Activated CD4-positive, alpha-beta memory T cell treated with anti-CD3 and anti-CD28 coated beads for 36 hours (primary cell): ENCODE measurements at regions not wholly inside any gene's neighbourhood (a gene's known extent, or its start where the extent isn't known, plus 50 kb on each side); places are given as distances from the start of the nearest gene placed in this dataset.

ENCODE experiments used
- CTCF ChIA-PET: fragments of 350-600 bp; sonication (Branson Sonifier 250); formaldehyde crosslinking; loops from one replicate; lab custom pipeline; 2021; ENCODE audit warnings: antibody characterized with exemption, inconsistent platforms; lab: Charles Lee
- POLR2A ChIA-PET: fragments of 350-600 bp; sonication (Branson Sonifier 250); formaldehyde crosslinking; loops from one replicate; lab custom pipeline; 2021; ENCODE audit warnings: antibody characterized with exemption; lab: Charles Lee
- DNase-seq: peaks from one replicate; pipeline ENCODE4 v3.0.0-alpha.2; 2020
- H3K27ac Mint-ChIP-seq: one replicate; pipeline ENCODE4 v1.8.0; 2021; ENCODE audit warnings: mixed read lengths
- H3K27me3 Mint-ChIP-seq: one replicate; pipeline ENCODE4 v1.8.0; 2021; ENCODE audit warnings: mixed read lengths
- H3K36me3 Mint-ChIP-seq: one replicate; pipeline ENCODE4 v1.8.0; 2021; ENCODE audit warnings: mixed read lengths
- H3K4me1 Mint-ChIP-seq: one replicate; pipeline ENCODE4 v1.8.0; 2021; ENCODE audit warnings: low read depth, mixed read lengths
- H3K4me3 Mint-ChIP-seq: one replicate; pipeline ENCODE4 v1.8.0; 2021; ENCODE audit warnings: mild to moderate bottlenecking, mixed read lengths
- H3K9me3 Mint-ChIP-seq: one replicate; pipeline ENCODE4 v1.8.0; 2021; ENCODE audit warnings: mixed read lengths
- intact Hi-C: fragments of 100-400 bp; cut with micrococcal nuclease; formaldehyde crosslinking; loops from one replicate; pipeline ENCODE4 v1.15.1; 2023

- Mint-ChIP-seq H3K4me1 (peaks cover 2% of the 10 kb centered on the region), H3K4me3 (no peak overlapping the region), H3K27ac (no peak overlapping the region), H3K36me3 (no peaks in the 10 kb centered on the region), H3K27me3 (peaks cover 32% of the 10 kb centered on the region), H3K9me3 (no peaks in the 10 kb centered on the region)
- CTCF ChIA-PET: interaction anchor here (1.9 kb wide), 1 partner anchor 9 kb away, joined by 6 read pairs; no protein-coding TSS in a partner anchor
- DNase-seq: no peak
- POLR2A ChIA-PET: no interaction called here
- intact Hi-C loops: no loop called here
Measured at GRCh38 chr15:66842710-66843441, 140.8 kb downstream of the SMAD6 start.

DNA sequence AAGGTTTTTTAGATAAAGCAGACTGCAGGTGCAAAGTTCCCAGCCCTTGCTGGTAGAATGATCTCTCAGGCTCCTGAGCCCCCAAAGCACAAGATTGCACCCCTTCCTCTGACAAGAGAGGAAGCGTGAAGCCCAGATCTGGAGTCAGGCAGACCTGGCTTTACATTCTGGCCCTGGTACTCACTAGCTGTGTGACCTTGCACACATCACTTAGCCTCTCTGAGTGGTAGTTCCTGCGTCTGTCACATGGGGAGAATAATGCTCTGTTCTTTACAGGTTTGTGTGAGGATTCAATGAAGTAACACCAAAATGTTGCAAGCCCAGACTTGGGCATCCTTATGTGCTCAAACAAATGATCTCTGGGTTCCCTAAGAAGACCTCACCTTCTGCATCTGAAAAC is 141.5 kb downstream of the SMAD6 start:
- POLR2A ChIA-PET: no interaction called here
- no peak overlapping the region for H3K4me3 Mint-ChIP-seq

GRCh38 chr15:66844041-66844746 is 142.2 kb downstream of the SMAD6 start:
- H3K27me3 Mint-ChIP-seq: peaks cover 32% of the 10 kb centered on the region
- no peaks in the 10 kb centered on the region for H3K36me3 Mint-ChIP-seq
- DNase-seq: no peak
- intact Hi-C loops: no loop called here
- H3K9me3 Mint-ChIP-seq: no peaks in the 10 kb centered on the region
- H3K27ac Mint-ChIP-seq: no peak overlapping the region
- peaks cover 2% of the 10 kb centered on the region for H3K4me1 Mint-ChIP-seq
- POLR2A ChIA-PET: no interaction called here
- no peak overlapping the region for H3K4me3 Mint-ChIP-seq
- CTCF ChIA-PET: no interaction called here

More for the DNA sequence above, 141.5 kb downstream of the SMAD6 start:
- Mint-ChIP-seq H3K27ac (no peak overlapping the region), H3K9me3 (no peaks in the 10 kb centered on the region), H3K4me1 (peaks cover 2% of the 10 kb centered on the region), H3K27me3 (peaks cover 32% of the 10 kb centered on the region), H3K36me3 (no peaks in the 10 kb centered on the region)
- intact Hi-C loops: no loop called here
- no peak for DNase-seq
- CTCF ChIA-PET: interaction anchor here (1.9 kb wide), 1 partner anchor 8 kb away, joined by 6 read pairs; no protein-coding TSS in a partner anchor

- no peak overlapping the region for H3K27ac Mint-ChIP-seq
- POLR2A ChIA-PET: no interaction called here
Measured at GRCh38 chr15:66844747-66845145, 142.7 kb downstream of the SMAD6 start.

DNA sequence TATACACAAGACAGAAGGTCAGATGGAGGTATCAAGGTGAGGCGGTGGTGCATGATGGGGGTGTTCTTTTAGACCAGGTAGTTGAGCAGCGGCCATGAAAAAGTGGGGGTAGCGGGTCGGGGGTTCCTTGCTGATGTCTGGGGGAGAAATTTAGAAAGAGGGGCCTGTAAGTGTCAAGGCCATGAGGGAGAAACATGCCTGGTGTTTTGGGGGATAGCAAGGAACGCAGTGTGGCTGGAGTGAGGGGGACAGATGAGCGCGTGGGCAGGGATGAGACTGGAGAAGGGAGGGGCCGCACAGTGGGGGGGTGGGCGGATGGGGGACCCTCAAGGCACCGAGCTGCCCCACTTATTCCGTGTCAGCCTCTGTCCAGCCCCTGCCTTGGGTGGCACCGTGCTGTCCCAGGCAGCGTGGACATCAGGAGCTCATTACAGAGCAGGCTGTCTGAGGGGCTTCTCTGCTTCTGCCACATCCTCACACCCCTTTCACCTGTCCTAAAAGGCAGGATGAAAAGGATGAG is 143.3 kb downstream of the SMAD6 start:
- CTCF ChIA-PET: interaction anchor here (0.7 kb wide), 2 partner anchors 241 to 568 kb away, joined by 3 read pairs; no protein-coding TSS in a partner anchor
- no peak overlapping the region for H3K4me3 Mint-ChIP-seq
- POLR2A ChIA-PET: no interaction called here
- no peaks in the 10 kb centered on the region for H3K36me3 Mint-ChIP-seq
- intact Hi-C loops: no loop called here
- no peaks in the 10 kb centered on the region for H3K9me3 Mint-ChIP-seq
- DNase-seq: no peak
- H3K4me1 Mint-ChIP-seq: peaks cover 2% of the 10 kb centered on the region
- H3K27me3 Mint-ChIP-seq: peaks cover 32% of the 10 kb centered on the region
- H3K27ac Mint-ChIP-seq: no peak overlapping the region

More at GRCh38 chr15:66844747-66845145, 142.7 kb downstream of the SMAD6 start:
- CTCF ChIA-PET: interaction anchor here (0.7 kb wide), 1 partner anchor 569 kb away, joined by 3 read pairs; no protein-coding TSS in a partner anchor
- no peak for DNase-seq
- peaks cover 32% of the 10 kb centered on the region for H3K27me3 Mint-ChIP-seq
- no peaks in the 10 kb centered on the region for H3K9me3 Mint-ChIP-seq
- peaks cover 2% of the 10 kb centered on the region for H3K4me1 Mint-ChIP-seq
- intact Hi-C loops: no loop called here
- H3K36me3 Mint-ChIP-seq: no peaks in the 10 kb centered on the region
- H3K4me3 Mint-ChIP-seq: no peak overlapping the region

GRCh38 chr15:66846031-66846430 is 144.0 kb downstream of the SMAD6 start:
- Mint-ChIP-seq H3K27ac (no peak overlapping the region), H3K36me3 (no peaks in the 10 kb centered on the region), H3K9me3 (no peaks in the 10 kb centered on the region), H3K4me1 (peaks cover 3% of the 10 kb centered on the region), H3K27me3 (peaks cover 30% of the 10 kb centered on the region), H3K4me3 (no peak overlapping the region)
- POLR2A ChIA-PET: no interaction called here
- CTCF ChIA-PET: interaction anchor here (0.7 kb wide), 1 partner anchor 242 kb away, joined by 3 read pairs; no protein-coding TSS in a partner anchor
- no peak for DNase-seq
- intact Hi-C loops: no loop called here

GRCh38 chr15:66846811-66847210 is 144.8 kb downstream of the SMAD6 start:
- H3K27ac Mint-ChIP-seq: no peak overlapping the region
- ChIA-PET POLR2A (no interaction called here), CTCF (no interaction called here)
- no peaks in the 10 kb centered on the region for H3K9me3 Mint-ChIP-seq
- H3K4me1 Mint-ChIP-seq: peaks cover 10% of the 10 kb centered on the region
- peaks cover 24% of the 10 kb centered on the region for H3K27me3 Mint-ChIP-seq
- H3K4me3 Mint-ChIP-seq: no peak overlapping the region
- peak; percentile 2 for DNase-seq
- no peaks in the 10 kb centered on the region for H3K36me3 Mint-ChIP-seq
- intact Hi-C loops: no loop called here

DNA sequence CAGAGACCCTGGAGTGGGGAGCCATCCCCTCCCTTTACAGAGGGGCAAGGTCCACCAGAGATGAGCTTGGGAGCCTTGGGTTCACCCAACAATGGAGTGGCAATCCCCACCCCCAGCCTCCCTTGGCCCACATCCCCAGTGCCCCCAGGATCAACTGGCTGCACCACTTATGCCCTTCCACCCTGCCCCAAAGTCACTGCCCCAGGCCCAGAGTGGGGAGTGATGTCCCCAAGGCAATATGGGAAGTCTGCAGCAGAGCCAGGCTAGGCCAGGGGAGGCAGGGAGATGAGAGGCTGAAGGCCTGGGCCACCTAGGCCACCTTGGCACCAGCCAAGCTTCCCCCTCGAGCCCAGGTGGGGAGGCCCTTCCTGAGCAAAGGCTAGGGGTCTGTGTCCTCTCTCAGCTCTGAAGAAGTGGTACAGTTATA is 145.5 kb downstream of the SMAD6 start:
- H3K36me3 Mint-ChIP-seq: no peaks in the 10 kb centered on the region

GRCh38 chr15:66848116-66848515 is 146.1 kb downstream of the SMAD6 start:
- ChIA-PET CTCF (interaction anchor here (0.7 kb wide), 1 partner anchor 229 kb away, joined by 3 read pairs; no protein-coding TSS in a partner anchor), POLR2A (no interaction called here)
- Mint-ChIP-seq H3K36me3 (no peaks in the 10 kb centered on the region), H3K27ac (no peak overlapping the region), H3K4me3 (no peak overlapping the region), H3K9me3 (no peaks in the 10 kb centered on the region), H3K4me1 (peaks cover 9% of the 10 kb centered on the region), H3K27me3 (peaks cover 25% of the 10 kb centered on the region)
- DNase-seq: peak; percentile 3
- intact Hi-C loops: no loop called here

More for the DNA sequence above, 145.5 kb downstream of the SMAD6 start:
- H3K27ac Mint-ChIP-seq: no peak overlapping the region
- ChIA-PET POLR2A (no interaction called here), CTCF (interaction anchor here (0.7 kb wide), 2 partner anchors 15 to 229 kb away, joined by 3 read pairs; no protein-coding TSS in a partner anchor)
- H3K4me1 Mint-ChIP-seq: peaks cover 12% of the 10 kb centered on the region
- no peaks in the 10 kb centered on the region for H3K9me3 Mint-ChIP-seq
- no peak overlapping the region for H3K4me3 Mint-ChIP-seq
- DNase-seq: peak; percentile 5
- intact Hi-C loops: no loop called here
- peaks cover 26% of the 10 kb centered on the region for H3K27me3 Mint-ChIP-seq

DNA sequence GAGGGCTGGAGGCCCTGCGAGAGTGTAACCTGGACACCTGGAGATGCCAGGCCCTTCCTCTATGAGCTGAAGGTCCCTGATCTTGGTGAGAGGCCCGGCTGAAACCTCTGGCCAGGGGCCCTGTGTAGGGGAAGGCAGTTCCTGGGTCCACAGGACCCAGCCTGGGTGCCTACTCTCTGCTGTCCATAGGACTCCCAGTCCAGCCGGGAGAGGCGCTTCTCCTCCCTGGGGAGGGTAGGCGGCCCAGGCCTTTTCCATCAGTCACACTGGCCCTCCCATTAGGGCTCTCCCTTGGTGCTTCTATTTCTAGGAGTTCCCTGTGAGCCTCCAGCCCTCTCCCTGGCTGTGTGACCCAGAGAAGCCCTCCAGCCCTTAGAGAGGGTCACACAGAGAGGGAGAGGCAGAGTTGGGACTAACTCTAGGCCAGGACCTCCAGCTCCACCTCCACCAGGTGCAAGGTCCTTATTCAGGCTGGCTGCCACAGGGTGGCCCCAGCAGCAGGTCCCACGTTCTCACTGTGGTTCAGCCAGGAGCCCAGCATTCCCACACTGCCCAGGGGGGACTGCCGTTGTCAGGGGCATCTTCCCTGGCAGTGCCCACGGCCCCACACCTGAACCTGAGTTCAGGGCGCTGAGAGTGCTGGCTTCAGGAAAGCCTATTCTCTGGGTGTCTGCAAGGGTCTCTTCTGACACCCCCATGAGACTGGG is 146.8 kb downstream of the SMAD6 start:
- ChIA-PET CTCF (interaction anchor here (0.7 to 5.0 kb wide), 3 partner anchors 230 to 246 kb away, joined by 3 to 95 read pairs (median 49); no protein-coding TSS in a partner anchor), POLR2A (no interaction called here)
- no peaks in the 10 kb centered on the region for H3K9me3 Mint-ChIP-seq
- H3K4me1 Mint-ChIP-seq: peaks cover 9% of the 10 kb centered on the region
- H3K36me3 Mint-ChIP-seq: no peaks in the 10 kb centered on the region
- no peak overlapping the region for H3K4me3 Mint-ChIP-seq
- DNase-seq: peak; percentile 5
- H3K27ac Mint-ChIP-seq: no peak overlapping the region
- peaks cover 18% of the 10 kb centered on the region for H3K27me3 Mint-ChIP-seq
- intact Hi-C loops: no loop called here

DNA sequence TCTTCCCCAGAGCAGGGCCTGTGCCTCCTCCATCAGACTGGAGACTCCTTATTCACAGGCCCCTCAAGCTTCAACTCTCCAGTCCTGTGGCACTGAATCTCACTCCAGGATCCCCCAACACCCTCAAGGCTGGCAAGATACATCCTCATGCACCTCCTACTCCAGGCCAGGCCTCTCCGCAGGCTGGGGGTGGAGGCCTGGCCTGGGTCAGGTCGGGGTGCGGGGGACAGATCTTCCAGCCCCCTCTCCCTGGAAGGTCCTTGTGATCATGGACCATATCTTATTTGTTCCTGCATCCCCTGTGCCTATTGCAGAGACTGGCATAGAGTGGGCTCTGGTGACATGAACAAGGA is 147.3 kb downstream of the SMAD6 start:
- DNase-seq: no peak

More for the DNA sequence above, 147.3 kb downstream of the SMAD6 start:
- Mint-ChIP-seq H3K27me3 (peaks cover 17% of the 10 kb centered on the region), H3K9me3 (no peaks in the 10 kb centered on the region), H3K4me1 (peaks cover 9% of the 10 kb centered on the region), H3K27ac (no peak overlapping the region), H3K4me3 (no peak overlapping the region), H3K36me3 (no peaks in the 10 kb centered on the region)
- intact Hi-C loops: no loop called here
- ChIA-PET CTCF (interaction anchor here (4.0 to 6.0 kb wide), 4 partner anchors 11 to 247 kb away, joined by 49 to 95 read pairs (median 62); no protein-coding TSS in a partner anchor), POLR2A (no interaction called here)
